H1 (cell line): ENCODE measurements at regions not wholly inside any gene's neighbourhood (a gene's known extent, or its start where the extent isn't known, plus 50 kb on each side); places are given as distances from the start of the nearest gene placed in this dataset.

Experiments
- CTCF ChIA-PET: fragments of 300-600 bp; sonication (Branson Sonifier 250); formaldehyde crosslinking; loops from one replicate; lab custom pipeline; 2021; ENCODE audit not compliant: partially characterized antibody; lab: Charles Lee
- POLR2A ChIA-PET: fragments of 300-600 bp; sonication (Branson Sonifier 250); formaldehyde crosslinking; loops from one replicate; lab custom pipeline; 2021; ENCODE audit warnings: inconsistent platforms; ENCODE audit not compliant: partially characterized antibody; lab: Charles Lee
- DNase-seq, 2 experiments: peaks; one replicate each; pipeline versions ENCODE4 v3.0.0 to v3.0.0-alpha.2; 2010 to 2022; ENCODE audit warnings: low spot score in 2 of 2, low read depth in 1 of 2, mixed read lengths in 1 of 2
- FAIRE-seq: peaks from 2 replicates; lab custom pipeline; 2011; peaks lifted over from hg19 to GRCh38; lab: Jason Lieb, UNC
- H2AFZ ChIP-seq: 2 replicates; pipeline ENCODE4 v1.8.1; 2012; ENCODE audit warnings: low read length, inconsistent platforms
- H2AK5ac ChIP-seq: 2 replicates; pipeline ENCODE4 v1.6.1; 2013; ENCODE audit warnings: low read depth, low read length
- H2BK120ac ChIP-seq: replicated peaks from 2 replicates; pipeline ENCODE3; 2013; ENCODE audit warnings: low read depth, low read length, inconsistent platforms
- H2BK12ac ChIP-seq: 2 replicates; pipeline ENCODE4 v1.6.1; 2013; ENCODE audit warnings: low read depth, low read length
- H2BK15ac ChIP-seq: 2 replicates; pipeline ENCODE4 v1.6.1; 2013; ENCODE audit warnings: low read length
- H2BK20ac ChIP-seq: 2 replicates; pipeline ENCODE4 v1.6.1; 2013; ENCODE audit warnings: low read length
- H2BK5ac ChIP-seq: 2 replicates; pipeline ENCODE4 v1.6.1; 2013; ENCODE audit warnings: low read depth, low read length
- H3K14ac ChIP-seq: 2 replicates; pipeline ENCODE4 v1.6.1; 2013; ENCODE audit warnings: inconsistent platforms; ENCODE audit not compliant: insufficient read length
- H3K18ac ChIP-seq: 2 replicates; pipeline ENCODE4 v1.6.1; 2013; ENCODE audit warnings: low read length; ENCODE audit errors: extremely low read depth
- H3K23ac ChIP-seq: 2 replicates; pipeline ENCODE4 v1.6.1; 2013; ENCODE audit warnings: inconsistent platforms; ENCODE audit not compliant: insufficient read length
- H3K23me2 ChIP-seq: 2 replicates; pipeline ENCODE4 v1.6.1; 2013; ENCODE audit warnings: low read depth, low read length
- H3K27ac ChIP-seq: 2 replicates; pipeline ENCODE4 v1.6.1; 2011; ENCODE audit warnings: low read depth, low read length, inconsistent platforms
- H3K27me3 ChIP-seq, 4 experiments: replicated peaks in 1 of 4; 1 replicate in 1 of 4; 2 replicates in 3 of 4; pipeline versions ENCODE4 v1.6.1 to v1.8.1; 2011 to 2013; ENCODE audit warnings: low read length in 3 of 4, mild to moderate bottlenecking in 3 of 4, inconsistent platforms in 2 of 4, mixed read lengths in 2 of 4, moderate library complexity in 1 of 4; ENCODE audit not compliant: control insufficient read depth in 3 of 4, insufficient read depth in 3 of 4; ENCODE audit errors: extremely low read depth in 1 of 4
- H3K36me3 ChIP-seq, 4 experiments: 2 replicates each; pipeline versions ENCODE4 v1.6.1 to v1.8.1; 2011 to 2013; ENCODE audit warnings: mild to moderate bottlenecking in 4 of 4, low read length in 3 of 4, moderate library complexity in 2 of 4, control low read depth in 1 of 4, inconsistent platforms in 1 of 4; ENCODE audit not compliant: insufficient read depth in 4 of 4, control insufficient read depth in 2 of 4
- H3K4ac ChIP-seq: replicated peaks from 2 replicates; pipeline ENCODE3; 2013; ENCODE audit warnings: low read length, low read depth, mixed read lengths, inconsistent platforms; ENCODE audit not compliant: insufficient read length
- H3K4me1 ChIP-seq, 4 experiments: replicated peaks in 1 of 4; 1 replicate in 1 of 4; 2 replicates in 3 of 4; pipeline versions ENCODE4 v1.6.1 to v1.8.1; 2011 to 2013; ENCODE audit warnings: low read length in 3 of 4, inconsistent platforms in 2 of 4, mixed read lengths in 1 of 4; ENCODE audit not compliant: insufficient read depth in 4 of 4, control insufficient read depth in 3 of 4
- H3K4me2 ChIP-seq, 2 experiments: 2 replicates each; pipeline versions ENCODE4 v1.6.1 to v1.8.1; 2011 to 2013; ENCODE audit warnings: low read depth in 2 of 2, low read length in 2 of 2, control low read depth in 1 of 2, inconsistent platforms in 1 of 2, mild to moderate bottlenecking in 1 of 2; ENCODE audit not compliant: insufficient read depth in 1 of 2
- H3K4me3 ChIP-seq, 4 experiments: fragments of 200-600, 300-600 bp in 1 of 4; sonication (generic), shearing (Covaris generic), sonication (Bioruptor Twin) in 1 of 4; 2 replicates each; pipeline versions ENCODE4 v1.5.1 to v1.8.1; 2011 to 2016; ENCODE audit warnings: low read length in 4 of 4, low read depth in 3 of 4, control low read depth in 2 of 4, inconsistent platforms in 2 of 4, mild to moderate bottlenecking in 2 of 4, mixed read lengths in 1 of 4, moderate library complexity in 1 of 4; ENCODE audit not compliant: insufficient read depth in 2 of 4; ENCODE audit errors: extremely low read depth in 1 of 4
- H3K56ac ChIP-seq: replicated peaks from 2 replicates; pipeline ENCODE3; 2013; ENCODE audit warnings: low read depth, mild to moderate bottlenecking, mixed read lengths, low read length, inconsistent platforms; ENCODE audit not compliant: insufficient read length
- H3K79me1 ChIP-seq: 2 replicates; pipeline ENCODE4 v1.6.1; 2013; ENCODE audit warnings: low read depth, low read length, control low read depth
- H3K79me2 ChIP-seq, 2 experiments: 2 replicates each; pipeline versions ENCODE4 v1.6.1 to v1.8.1; 2012 to 2013; ENCODE audit warnings: low read length in 2 of 2, mild to moderate bottlenecking in 2 of 2, inconsistent platforms in 1 of 2; ENCODE audit not compliant: insufficient read depth in 2 of 2, control insufficient read depth in 1 of 2
- H3K9ac ChIP-seq, 4 experiments: replicated peaks in 1 of 4; 1 replicate in 1 of 4; 2 replicates in 3 of 4; pipeline versions ENCODE4 v1.6.1 to v1.8.1; 2011 to 2013; ENCODE audit warnings: low read depth in 3 of 4, low read length in 3 of 4, control low read depth in 2 of 4, mild to moderate bottlenecking in 2 of 4, moderate library complexity in 2 of 4, inconsistent platforms in 1 of 4; ENCODE audit errors: extremely low read depth in 1 of 4
- H3K9me3 ChIP-seq, 2 experiments: 2 replicates each; pipeline versions ENCODE4 v1.6.1 to v1.8.1; 2012 to 2013; ENCODE audit warnings: mild to moderate bottlenecking in 2 of 2, moderate library complexity in 2 of 2, control low read depth in 1 of 2, inconsistent platforms in 1 of 2, low read depth in 1 of 2, low read length in 1 of 2, mixed read lengths in 1 of 2; ENCODE audit not compliant: insufficient read depth in 2 of 2
- H4K20me1 ChIP-seq, 2 experiments: replicated peaks in 1 of 2; 2 replicates each; pipeline versions ENCODE3 to v1.8.1; 2011 to 2013; ENCODE audit warnings: inconsistent platforms in 2 of 2, low read length in 2 of 2, mild to moderate bottlenecking in 1 of 2; ENCODE audit not compliant: insufficient read depth in 2 of 2, control insufficient read depth in 1 of 2
- H4K5ac ChIP-seq: 2 replicates; pipeline ENCODE4 v1.6.1; 2013; ENCODE audit warnings: low read length, low read depth, mixed read lengths, inconsistent platforms; ENCODE audit not compliant: insufficient read length
- H4K8ac ChIP-seq: 2 replicates; pipeline ENCODE4 v1.8.0; 2013; ENCODE audit warnings: mild to moderate bottlenecking, moderate library complexity, low read length, inconsistent platforms; ENCODE audit not compliant: insufficient read depth; ENCODE audit errors: extremely low read depth
- H4K91ac ChIP-seq: replicated peaks from 2 replicates; pipeline ENCODE3; 2013; ENCODE audit warnings: low read length, mixed read lengths, inconsistent platforms; ENCODE audit not compliant: insufficient read length
- CEBPB ChIP-seq: IDR thresholded peaks from 2 replicates; pipeline ENCODE4 v1.6.1; 2012; ENCODE audit warnings: low read depth, low read length
- CHD1 ChIP-seq: IDR thresholded peaks from 2 replicates; pipeline ENCODE4 v1.6.1; 2012; ENCODE audit warnings: low read depth, low read length, improper control_type of control experiment
- HDAC6 ChIP-seq: IDR thresholded peaks from one replicate; pipeline ENCODE4 v1.7.1; 2012; ENCODE audit warnings: low read depth, mild to moderate bottlenecking, inconsistent platforms, low read length, moderate library complexity
- RAD21 ChIP-seq, 2 experiments: IDR thresholded peaks in 1 of 2; conservative IDR thresholded peaks in 1 of 2; 2 replicates each; pipeline ENCODE4 v1.6.1; 2011; ENCODE audit warnings: low read depth in 2 of 2, low read length in 2 of 2, improper control_type of control experiment in 1 of 2, inconsistent platforms in 1 of 2, mild to moderate bottlenecking in 1 of 2, moderate library complexity in 1 of 2
- SIRT6 ChIP-seq: IDR thresholded peaks from one replicate; pipeline ENCODE4 v1.7.1; 2012; ENCODE audit warnings: low read length, inconsistent platforms
- SRF ChIP-seq: IDR thresholded peaks from 2 replicates; pipeline ENCODE4 v1.6.1; 2011; ENCODE audit warnings: mild to moderate bottlenecking, low read depth, low read length, moderate library complexity
- TAF7 ChIP-seq: optimal IDR thresholded peaks from 2 replicates; pipeline ENCODE3; 2011; ENCODE audit warnings: low read depth, mild to moderate bottlenecking, inconsistent platforms, low read length, moderate library complexity, borderline replicate concordance
- TF ChIP-seq, protein P1 (sequence below): IDR thresholded peaks from 2 replicates; pipeline ENCODE4 v1.6.1; 2012; ENCODE audit warnings: low read length, inconsistent platforms

DNA sequence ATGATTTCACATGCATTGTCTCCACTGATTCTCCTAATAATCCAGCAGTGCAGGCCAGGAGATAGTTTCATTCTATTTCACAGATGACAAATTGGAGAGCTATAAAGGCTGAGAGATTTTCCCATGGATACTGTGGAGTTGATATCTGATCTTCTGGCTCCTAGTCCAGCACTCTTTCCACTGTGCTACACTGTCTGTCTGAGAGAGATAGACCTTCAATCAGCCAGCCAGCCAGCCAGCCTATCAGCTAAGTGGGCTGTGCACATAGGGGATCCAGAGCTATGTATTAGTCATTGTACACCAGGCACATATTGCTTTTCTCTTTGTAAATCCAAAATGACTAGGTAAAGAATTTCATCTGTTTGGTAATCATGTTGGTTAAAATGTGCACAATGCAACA, 91.8 kb upstream of the ATP2B1 start:
- H2AK5ac ChIP-seq = no peak overlapping the region
- H3K9me3 ChIP-seq = no peaks in the 10 kb centered on the region
- H3K27me3 ChIP-seq = no peaks in the 10 kb centered on the region
- H3K18ac ChIP-seq = no peak overlapping the region
- H4K20me1 ChIP-seq = no peaks in the 10 kb centered on the region
- no peak overlapping the region for H2BK5ac ChIP-seq
- H3K4me1 ChIP-seq = no peaks in the 10 kb centered on the region
- no peak overlapping the region for H2BK15ac ChIP-seq
- no peaks in the 10 kb centered on the region for H3K36me3 ChIP-seq
- no peak overlapping the region for H2BK120ac ChIP-seq
- H3K23ac ChIP-seq = no peak overlapping the region
- no peak overlapping the region for H3K4ac ChIP-seq
- no peak for DNase-seq
- no peak overlapping the region for H3K4me3 ChIP-seq
- no peaks in the 10 kb centered on the region for H3K79me1 ChIP-seq
- H3K79me2 ChIP-seq = no peaks in the 10 kb centered on the region
- no peak overlapping the region for H3K4me2 ChIP-seq
- H4K8ac ChIP-seq = no peak overlapping the region
- no peak overlapping the region for H3K56ac ChIP-seq
- no peak overlapping the region for H3K27ac ChIP-seq
- CTCF ChIA-PET = interaction anchor here (1.0 to 2.0 kb wide), 3 partner anchors 16 to 257 kb away, joined by 3 to 5 read pairs (median 3); no protein-coding TSS in a partner anchor
- no peak overlapping the region for H4K5ac ChIP-seq
- H2AFZ ChIP-seq = no peak overlapping the region
- FAIRE-seq = no peak
- H3K23me2 ChIP-seq = no peaks in the 10 kb centered on the region
- TF ChIP-seq CEBPB = no peak
- no peak for TF ChIP-seq SRF
- TF ChIP-seq SIRT6 = no peak
- TF ChIP-seq, protein P1, sequence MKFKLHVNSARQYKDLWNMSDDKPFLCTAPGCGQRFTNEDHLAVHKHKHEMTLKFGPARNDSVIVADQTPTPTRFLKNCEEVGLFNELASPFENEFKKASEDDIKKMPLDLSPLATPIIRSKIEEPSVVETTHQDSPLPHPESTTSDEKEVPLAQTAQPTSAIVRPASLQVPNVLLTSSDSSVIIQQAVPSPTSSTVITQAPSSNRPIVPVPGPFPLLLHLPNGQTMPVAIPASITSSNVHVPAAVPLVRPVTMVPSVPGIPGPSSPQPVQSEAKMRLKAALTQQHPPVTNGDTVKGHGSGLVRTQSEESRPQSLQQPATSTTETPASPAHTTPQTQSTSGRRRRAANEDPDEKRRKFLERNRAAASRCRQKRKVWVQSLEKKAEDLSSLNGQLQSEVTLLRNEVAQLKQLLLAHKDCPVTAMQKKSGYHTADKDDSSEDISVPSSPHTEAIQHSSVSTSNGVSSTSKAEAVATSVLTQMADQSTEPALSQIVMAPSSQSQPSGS = no peak
- TF ChIP-seq RAD21 (IDR thresholded peaks at IDR 0.05 in 1 of 2, conservative IDR thresholded peaks at IDR 0.05 in 1 of 2; ENCODE audit: low read depth in 2 of 2, low read length in 2 of 2) = no peak
- TF ChIP-seq TAF7 = no peak
- TF ChIP-seq CHD1 = no peak
- TF ChIP-seq HDAC6 = no peak
- no peak overlapping the region for H3K9ac ChIP-seq
- H3K14ac ChIP-seq = no peak overlapping the region
- no peak overlapping the region for H4K91ac ChIP-seq
- H2BK12ac ChIP-seq = no peak overlapping the region
- H2BK20ac ChIP-seq = no peak overlapping the region
- POLR2A ChIA-PET = no interaction called here
